Activated CD4-positive, alpha-beta T cell treated with anti-CD3 and anti-CD28 coated beads, Interleukin-2, amount 10 ng/mL, durations not matched to agents 7 days and 5 days (primary cell): ENCODE measurements at regions not wholly inside any gene's neighbourhood (a gene's known extent, or its start where the extent isn't known, plus 50 kb on each side); places are given as distances from the start of the nearest gene placed in this dataset.

Experiments
- CTCF ChIA-PET: fragments of 350-600 bp; sonication (Branson Sonifier 250); formaldehyde crosslinking; loops from one replicate; lab custom pipeline; 2021; ENCODE audit warnings: antibody characterized with exemption; lab: Charles Lee
- POLR2A ChIA-PET: fragments of 350-600 bp; sonication (Branson Sonifier 250); formaldehyde crosslinking; loops from one replicate; lab custom pipeline; 2021; ENCODE audit warnings: antibody characterized with exemption; lab: Charles Lee
- DNase-seq: peaks from one replicate; pipeline ENCODE4 v3.0.0-alpha.2; 2020
- H3K27ac Mint-ChIP-seq: one replicate; pipeline ENCODE4 v1.8.0; 2021; ENCODE audit warnings: mild to moderate bottlenecking, moderate library complexity, mixed read lengths
- H3K27me3 Mint-ChIP-seq: one replicate; pipeline ENCODE4 v1.8.0; 2021; ENCODE audit warnings: mixed read lengths
- H3K36me3 Mint-ChIP-seq: one replicate; pipeline ENCODE4 v1.8.0; 2021; ENCODE audit warnings: low read depth, mixed read lengths
- H3K4me1 Mint-ChIP-seq: one replicate; pipeline ENCODE4 v1.8.0; 2021; ENCODE audit warnings: mixed read lengths
- H3K4me3 Mint-ChIP-seq: one replicate; pipeline ENCODE4 v1.8.0; 2021; ENCODE audit warnings: mild to moderate bottlenecking, moderate library complexity, mixed read lengths
- H3K9me3 Mint-ChIP-seq: one replicate; pipeline ENCODE4 v1.8.0; 2021; ENCODE audit warnings: mixed read lengths

GRCh38 chr2:12274591-12274990 is 442.1 kb upstream of the TRIB2 start:
- CTCF ChIA-PET, result interaction anchor here (0.5 kb wide), 1 partner anchor 24 kb away, joined by 3 read pairs; no protein-coding TSS in a partner anchor
- Mint-ChIP-seq H3K9me3 (peaks cover 5% of the 10 kb centered on the region), H3K4me3 (no peak overlapping the region), H3K27ac (no peak overlapping the region), H3K27me3 (peaks cover 27% of the 10 kb centered on the region), H3K4me1 (peaks cover 18% of the 10 kb centered on the region), H3K36me3 (peaks cover 5% of the 10 kb centered on the region)
- no peak for DNase-seq
- POLR2A ChIA-PET, result interaction anchor here (0.7 kb wide), 1 partner anchor 75 kb away, joined by 5 read pairs; no protein-coding TSS in a partner anchor

- ChIA-PET POLR2A (interaction anchor here (0.7 kb wide), 1 partner anchor 35 kb away, joined by 5 read pairs; no protein-coding TSS in a partner anchor), CTCF (no interaction called here)
- Mint-ChIP-seq H3K4me1 (peaks cover 6% of the 10 kb centered on the region), H3K27me3 (peaks cover 34% of the 10 kb centered on the region), H3K4me3 (no peak overlapping the region), H3K9me3 (peaks cover 7% of the 10 kb centered on the region), H3K27ac (no peak overlapping the region), H3K36me3 (peaks cover 3% of the 10 kb centered on the region)
- no peak for DNase-seq
These were observed 439.3 kb upstream of the TRIB2 start for GRCh38 chr2:12277241-12278034.

- H3K4me1 Mint-ChIP-seq, result peaks cover 7% of the 10 kb centered on the region
- H3K36me3 Mint-ChIP-seq, result peaks cover 4% of the 10 kb centered on the region
- POLR2A ChIA-PET, result no interaction called here
- H3K9me3 Mint-ChIP-seq, result peaks cover 7% of the 10 kb centered on the region
- CTCF ChIA-PET, result interaction anchor here (0.9 kb wide), 1 partner anchor 10 kb away, joined by 3 read pairs; no protein-coding TSS in a partner anchor
- H3K4me3 Mint-ChIP-seq, result no peak overlapping the region
- no peak overlapping the region for H3K27ac Mint-ChIP-seq
- no peak for DNase-seq
- peaks cover 35% of the 10 kb centered on the region for H3K27me3 Mint-ChIP-seq
These were observed 438.5 kb upstream of the TRIB2 start for GRCh38 chr2:12278217-12278750.

- Mint-ChIP-seq H3K4me3 (no peak overlapping the region), H3K4me1 (peaks cover 37% of the 10 kb centered on the region), H3K27me3 (peaks cover 37% of the 10 kb centered on the region), H3K9me3 (peaks cover 8% of the 10 kb centered on the region), H3K27ac (no peak overlapping the region), H3K36me3 (peaks cover 7% of the 10 kb centered on the region)
- ChIA-PET POLR2A (no interaction called here), CTCF (no interaction called here)
- no peak for DNase-seq
These were observed 433.7 kb upstream of the TRIB2 start for GRCh38 chr2:12282780-12283695.

GRCh38 chr2:12284037-12284436 is 432.7 kb upstream of the TRIB2 start:
- ChIA-PET CTCF (no interaction called here), POLR2A (no interaction called here)
- DNase-seq, result no peak
- peaks cover 39% of the 10 kb centered on the region for H3K4me1 Mint-ChIP-seq
- no peak overlapping the region for H3K4me3 Mint-ChIP-seq
- H3K27me3 Mint-ChIP-seq, result peaks cover 39% of the 10 kb centered on the region
- H3K9me3 Mint-ChIP-seq, result peaks cover 8% of the 10 kb centered on the region
- H3K36me3 Mint-ChIP-seq, result peaks cover 8% of the 10 kb centered on the region
- H3K27ac Mint-ChIP-seq, result no peak overlapping the region

GRCh38 chr2:12284487-12284886 is 432.2 kb upstream of the TRIB2 start:
- H3K36me3 Mint-ChIP-seq, result peaks cover 8% of the 10 kb centered on the region
- CTCF ChIA-PET, result no interaction called here
- peaks cover 39% of the 10 kb centered on the region for H3K4me1 Mint-ChIP-seq

GRCh38 chr2:12286347-12286746 is 430.4 kb upstream of the TRIB2 start:
- H3K27ac Mint-ChIP-seq, result no peak overlapping the region
- ChIA-PET CTCF (interaction anchor here (0.6 to 1.1 kb wide), 2 partner anchors 9 to 146 kb away, joined by 3 read pairs; no protein-coding TSS in a partner anchor), POLR2A (no interaction called here)
- H3K27me3 Mint-ChIP-seq, result peaks cover 32% of the 10 kb centered on the region
- peaks cover 17% of the 10 kb centered on the region for H3K36me3 Mint-ChIP-seq
- peaks cover 42% of the 10 kb centered on the region for H3K4me1 Mint-ChIP-seq
- DNase-seq, result no peak
- no peak overlapping the region for H3K4me3 Mint-ChIP-seq
- H3K9me3 Mint-ChIP-seq, result peaks cover 15% of the 10 kb centered on the region

More at GRCh38 chr2:12284487-12284886, 432.2 kb upstream of the TRIB2 start:
- POLR2A ChIA-PET, result no interaction called here
- peaks cover 39% of the 10 kb centered on the region for H3K27me3 Mint-ChIP-seq
- peaks cover 8% of the 10 kb centered on the region for H3K9me3 Mint-ChIP-seq
- no peak overlapping the region for H3K27ac Mint-ChIP-seq
- no peak overlapping the region for H3K4me3 Mint-ChIP-seq
- no peak for DNase-seq

- no peak overlapping the region for H3K4me3 Mint-ChIP-seq
- CTCF ChIA-PET, result interaction anchor here (0.6 to 1.3 kb wide), 3 partner anchors 8 to 390 kb away, joined by 3 read pairs; no protein-coding TSS in a partner anchor
- H3K27ac Mint-ChIP-seq, result no peak overlapping the region
- peaks cover 42% of the 10 kb centered on the region for H3K4me1 Mint-ChIP-seq
- H3K9me3 Mint-ChIP-seq, result peaks cover 16% of the 10 kb centered on the region
- DNase-seq, result no peak
- H3K27me3 Mint-ChIP-seq, result peaks cover 34% of the 10 kb centered on the region
- POLR2A ChIA-PET, result no interaction called here
- peaks cover 25% of the 10 kb centered on the region for H3K36me3 Mint-ChIP-seq
These were observed 429.4 kb upstream of the TRIB2 start for GRCh38 chr2:12287220-12287751.

- H3K9me3 Mint-ChIP-seq, result peaks cover 18% of the 10 kb centered on the region
- POLR2A ChIA-PET, result no interaction called here
- H3K4me1 Mint-ChIP-seq, result peaks cover 41% of the 10 kb centered on the region
- no peak overlapping the region for H3K27ac Mint-ChIP-seq
- CTCF ChIA-PET, result interaction anchor here (0.6 to 1.3 kb wide), 2 partner anchors 10 to 391 kb away, joined by 3 read pairs; no protein-coding TSS in a partner anchor
- H3K4me3 Mint-ChIP-seq, result no peak overlapping the region
- H3K27me3 Mint-ChIP-seq, result peaks cover 34% of the 10 kb centered on the region
- no peak for DNase-seq
- peaks cover 25% of the 10 kb centered on the region for H3K36me3 Mint-ChIP-seq
These were observed 428.7 kb upstream of the TRIB2 start for GRCh38 chr2:12288048-12288447.

GRCh38 chr2:12289120-12289802 is 427.5 kb upstream of the TRIB2 start:
- CTCF ChIA-PET, result no interaction called here
- Mint-ChIP-seq H3K4me1 (peaks cover 44% of the 10 kb centered on the region), H3K36me3 (peaks cover 33% of the 10 kb centered on the region), H3K4me3 (no peak overlapping the region), H3K27ac (no peak overlapping the region), H3K9me3 (peaks cover 19% of the 10 kb centered on the region), H3K27me3 (peaks cover 26% of the 10 kb centered on the region)
- POLR2A ChIA-PET, result no interaction called here
- no peak for DNase-seq

- ChIA-PET POLR2A (no interaction called here), CTCF (no interaction called here)
- H3K9me3 Mint-ChIP-seq, result peaks cover 18% of the 10 kb centered on the region
- peaks cover 50% of the 10 kb centered on the region for H3K4me1 Mint-ChIP-seq
- peaks cover 40% of the 10 kb centered on the region for H3K36me3 Mint-ChIP-seq
- peaks cover 21% of the 10 kb centered on the region for H3K27me3 Mint-ChIP-seq
- no peak overlapping the region for H3K4me3 Mint-ChIP-seq
- DNase-seq, result no peak
- no peak overlapping the region for H3K27ac Mint-ChIP-seq
These were observed 425.4 kb upstream of the TRIB2 start for GRCh38 chr2:12291303-12291702.

- H3K4me1 Mint-ChIP-seq, result peaks cover 47% of the 10 kb centered on the region
- H3K27ac Mint-ChIP-seq, result peak overlapping the region; percentile 84
- DNase-seq, result peak; percentile 26
- peaks cover 41% of the 10 kb centered on the region for H3K36me3 Mint-ChIP-seq
- H3K4me3 Mint-ChIP-seq, result no peak overlapping the region
- ChIA-PET CTCF (interaction anchor here (0.8 to 1.2 kb wide), 3 partner anchors 25 to 434 kb away, joined by 3 to 4 read pairs (median 3); no protein-coding TSS in a partner anchor), POLR2A (no interaction called here)
- peaks cover 22% of the 10 kb centered on the region for H3K9me3 Mint-ChIP-seq
- H3K27me3 Mint-ChIP-seq, result peaks cover 16% of the 10 kb centered on the region
These were observed 422.9 kb upstream of the TRIB2 start for GRCh38 chr2:12293874-12294273.
